OCI-LY7 (cell line): ENCODE measurements at regions not wholly inside any gene's neighbourhood (a gene's known extent, or its start where the extent isn't known, plus 50 kb on each side); places are given as distances from the start of the nearest gene placed in this dataset.

ENCODE experiments used
- EZH2phosphoT487 ChIP-seq: fragments of 200-600 bp; sonication (generic); IDR thresholded peaks from 2 replicates; pipeline ENCODE4 v1.6.1; 2018; ENCODE audit warnings: low read depth, borderline replicate concordance, mild to moderate bottlenecking, mixed run types, antibody characterized with exemption, low read length, moderate library complexity, mixed read lengths
- TF ChIP-seq, protein P1 (sequence below): fragments of 200-600 bp; sonication (generic); conservative IDR thresholded peaks from 2 replicates; pipeline ENCODE4 v1.5.1; 2014; ENCODE audit warnings: mild to moderate bottlenecking, antibody characterized with exemption, low read length, moderate library complexity, mixed read lengths

DNA sequence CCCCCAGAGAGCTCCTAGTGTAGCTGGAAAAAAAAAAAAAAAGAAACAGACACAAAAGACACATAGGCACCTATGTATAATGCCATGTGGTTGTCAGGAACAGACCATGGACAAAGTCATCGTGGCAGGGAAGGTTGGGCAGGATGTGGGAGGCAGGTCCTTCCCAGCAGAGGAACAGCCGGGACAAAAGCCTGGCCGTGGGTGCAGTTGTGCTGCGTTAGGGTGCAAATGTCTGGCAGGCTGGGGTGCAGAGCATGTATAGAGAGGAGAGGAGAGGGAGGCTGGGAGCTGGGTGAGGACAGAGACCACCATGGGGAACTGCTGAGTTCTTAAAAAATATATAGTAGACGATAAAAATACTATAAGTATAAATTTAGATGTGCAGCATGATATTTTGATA, 125.7 kb upstream of the C1orf174 start:
- TF ChIP-seq, protein P1, sequence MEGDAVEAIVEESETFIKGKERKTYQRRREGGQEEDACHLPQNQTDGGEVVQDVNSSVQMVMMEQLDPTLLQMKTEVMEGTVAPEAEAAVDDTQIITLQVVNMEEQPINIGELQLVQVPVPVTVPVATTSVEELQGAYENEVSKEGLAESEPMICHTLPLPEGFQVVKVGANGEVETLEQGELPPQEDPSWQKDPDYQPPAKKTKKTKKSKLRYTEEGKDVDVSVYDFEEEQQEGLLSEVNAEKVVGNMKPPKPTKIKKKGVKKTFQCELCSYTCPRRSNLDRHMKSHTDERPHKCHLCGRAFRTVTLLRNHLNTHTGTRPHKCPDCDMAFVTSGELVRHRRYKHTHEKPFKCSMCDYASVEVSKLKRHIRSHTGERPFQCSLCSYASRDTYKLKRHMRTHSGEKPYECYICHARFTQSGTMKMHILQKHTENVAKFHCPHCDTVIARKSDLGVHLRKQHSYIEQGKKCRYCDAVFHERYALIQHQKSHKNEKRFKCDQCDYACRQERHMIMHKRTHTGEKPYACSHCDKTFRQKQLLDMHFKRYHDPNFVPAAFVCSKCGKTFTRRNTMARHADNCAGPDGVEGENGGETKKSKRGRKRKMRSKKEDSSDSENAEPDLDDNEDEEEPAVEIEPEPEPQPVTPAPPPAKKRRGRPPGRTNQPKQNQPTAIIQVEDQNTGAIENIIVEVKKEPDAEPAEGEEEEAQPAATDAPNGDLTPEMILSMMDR, result no peak
- no peak for TF ChIP-seq EZH2phosphoT487
